AG09319 (cell line): ENCODE measurements at regions not wholly inside any gene's neighbourhood (a gene's known extent, or its start where the extent isn't known, plus 50 kb on each side); places are given as distances from the start of the nearest gene placed in this dataset.

Experiments used
- DNase-seq: peaks from one replicate; pipeline ENCODE4 v3.0.0-alpha.2; 2010; ENCODE audit warnings: low read depth; ENCODE audit errors: extremely low read depth
- CTCF ChIP-seq: IDR thresholded peaks from 2 replicates; pipeline ENCODE4 v1.5.1; 2011; ENCODE audit warnings: low read depth, mild to moderate bottlenecking, inconsistent platforms, low read length, moderate library complexity

- no peak for TF ChIP-seq CTCF
- DNase-seq = no peak
These were observed 124.7 kb upstream of the FRMD4B start for GRCh38 chr3:69510481-69511030.

GRCh38 chr3:69509288-69509687 lies 123.4 kb upstream of the FRMD4B start:
- no peak for DNase-seq
- no peak for TF ChIP-seq CTCF

- no peak for DNase-seq
- TF ChIP-seq CTCF = no peak
These were observed 120.0 kb upstream of the FRMD4B start for GRCh38 chr3:69505770-69506407.

GRCh38 chr3:69504232-69504631 lies 118.3 kb upstream of the FRMD4B start:
- DNase-seq = no peak

GRCh38 chr3:69500604-69501003 lies 114.7 kb upstream of the FRMD4B start:
- no peak for DNase-seq
- TF ChIP-seq CTCF = no peak

More at GRCh38 chr3:69504232-69504631, 118.3 kb upstream of the FRMD4B start:
- TF ChIP-seq CTCF = no peak

GRCh38 chr3:69499899-69500421 lies 114.1 kb upstream of the FRMD4B start:
- TF ChIP-seq CTCF = no peak
- DNase-seq = no peak

GRCh38 chr3:69499422-69499821 lies 113.5 kb upstream of the FRMD4B start:
- TF ChIP-seq CTCF = no peak
- DNase-seq = no peak
